GM21423 (cell line): ENCODE measurements at regions not wholly inside any gene's neighbourhood (a gene's known extent, or its start where the extent isn't known, plus 50 kb on each side); places are given as distances from the start of the nearest gene placed in this dataset.
"Not testable (repeated sequence)": the region's sequence is repeated elsewhere in the genome, so short reads cannot be mapped to it uniquely, and the experiment has no call there.

ENCODE experiments used
- ATAC-seq: cut with Tn5 transposase; IDR thresholded peaks from one replicate; pipeline ENCODE4 v1.9.1; 2021; ENCODE audit warnings: mild to moderate bottlenecking, moderate library complexity; ENCODE audit not compliant: unreplicated experiment

DNA sequence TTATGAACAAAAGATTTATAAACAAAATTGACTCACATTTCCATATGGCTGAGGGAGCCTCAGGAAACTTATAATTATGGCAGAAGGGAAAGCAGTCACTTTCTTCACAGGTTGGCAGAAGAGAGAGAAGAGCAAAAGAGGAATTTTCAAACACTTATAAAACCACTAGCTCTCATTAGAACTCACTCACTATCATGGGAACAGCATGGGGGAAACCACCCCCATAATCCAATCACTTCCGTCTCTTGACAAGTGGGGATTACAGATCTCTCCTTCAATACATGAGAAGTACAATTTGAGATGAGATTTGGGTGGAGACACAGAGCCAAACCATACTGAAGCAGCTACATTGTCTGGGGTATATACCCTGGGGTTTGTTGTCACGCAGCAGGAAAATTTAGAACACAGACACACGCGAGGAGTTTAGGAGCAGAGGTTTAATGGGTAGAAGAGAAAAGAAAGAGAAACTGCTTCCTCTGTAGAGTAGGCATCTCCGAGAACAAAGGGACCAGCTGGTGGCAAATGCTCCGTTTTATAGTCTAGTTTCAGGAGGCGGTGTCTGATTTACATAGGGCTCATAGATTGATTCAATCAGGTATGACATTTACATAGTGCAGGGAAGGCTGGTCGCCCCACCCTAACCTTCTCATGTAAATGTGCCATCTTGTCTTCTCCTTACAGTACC, 2277.7 kb upstream of the AGA start:
- ATAC-seq = no peak

DNA sequence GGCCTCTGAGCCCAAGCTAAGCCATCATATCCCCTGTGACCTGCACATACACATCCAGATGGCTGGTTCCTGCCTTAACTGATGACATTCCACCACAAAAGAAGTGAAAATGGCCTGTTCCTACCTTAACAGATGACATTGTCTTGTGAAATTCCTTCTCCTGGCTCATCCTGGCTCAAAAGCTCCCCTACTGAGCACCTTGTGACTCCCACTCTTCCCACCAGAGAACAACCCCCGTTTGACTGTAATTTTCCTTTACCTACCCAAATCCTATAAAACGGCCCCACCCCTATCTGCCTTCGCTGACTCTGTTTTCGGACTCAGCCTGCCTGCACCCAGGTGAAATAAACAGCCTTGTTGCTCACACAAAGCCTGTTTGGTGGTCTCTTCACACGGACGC, 2284.3 kb upstream of the AGA start:
- not testable (repeated sequence) for ATAC-seq

DNA sequence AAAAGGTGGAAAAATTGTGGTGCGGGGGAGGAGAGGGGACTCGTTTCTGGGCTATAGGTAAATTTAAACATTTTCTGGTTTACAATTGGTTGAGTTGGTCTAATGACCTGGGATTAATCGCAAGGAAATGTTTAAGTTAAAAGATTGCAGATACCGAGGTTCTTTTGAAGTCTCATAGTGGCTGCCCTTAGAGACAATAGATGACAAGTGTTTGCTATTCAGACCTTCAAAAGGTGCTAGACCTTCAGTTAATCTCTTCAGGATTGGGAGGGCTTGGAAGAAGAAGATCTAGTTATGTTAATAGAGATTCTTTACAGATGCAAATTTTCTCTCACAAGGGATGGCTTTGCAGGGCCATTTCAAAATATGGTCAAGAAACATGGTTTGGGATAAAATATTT, 2286.1 kb upstream of the AGA start:
- no peak for ATAC-seq

DNA sequence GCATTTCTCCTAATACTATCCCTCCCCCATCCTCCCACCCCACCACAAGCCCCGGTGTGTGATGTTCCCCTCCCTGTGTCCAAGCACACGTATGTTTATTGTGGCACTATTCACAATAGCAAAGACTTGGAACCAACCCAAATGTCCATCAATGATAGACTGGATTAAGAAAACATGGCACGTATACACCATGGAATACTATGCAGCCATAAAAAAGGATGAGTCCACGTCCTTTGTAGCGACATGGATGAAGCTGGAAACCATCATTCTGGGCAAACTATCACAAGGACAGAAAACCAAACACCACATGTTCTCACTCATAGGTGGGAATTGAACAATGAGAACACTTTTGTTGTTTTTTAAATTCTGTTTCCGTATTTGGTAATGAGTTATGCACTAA, 2294.6 kb upstream of the AGA start:
- not testable (repeated sequence) for ATAC-seq

DNA sequence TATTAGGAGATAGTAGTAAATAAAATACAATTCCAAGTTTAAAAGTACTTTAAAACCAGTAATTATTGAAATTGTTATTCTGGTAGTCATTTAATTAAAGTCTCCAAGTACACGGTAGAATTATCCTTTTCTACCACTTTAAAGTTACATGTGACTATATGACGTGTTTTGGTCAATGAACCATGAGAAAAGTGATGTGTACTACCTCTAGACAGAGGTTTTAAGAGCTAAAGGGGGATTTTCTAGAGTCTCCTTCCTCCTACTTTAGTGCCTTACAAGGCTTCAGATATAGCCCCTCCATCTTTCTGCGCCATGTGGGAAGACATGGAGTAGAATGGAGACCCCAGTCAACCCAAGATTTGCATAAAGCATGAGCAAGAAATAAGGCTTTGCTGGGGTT, 2296.6 kb upstream of the AGA start:
- no peak for ATAC-seq

DNA sequence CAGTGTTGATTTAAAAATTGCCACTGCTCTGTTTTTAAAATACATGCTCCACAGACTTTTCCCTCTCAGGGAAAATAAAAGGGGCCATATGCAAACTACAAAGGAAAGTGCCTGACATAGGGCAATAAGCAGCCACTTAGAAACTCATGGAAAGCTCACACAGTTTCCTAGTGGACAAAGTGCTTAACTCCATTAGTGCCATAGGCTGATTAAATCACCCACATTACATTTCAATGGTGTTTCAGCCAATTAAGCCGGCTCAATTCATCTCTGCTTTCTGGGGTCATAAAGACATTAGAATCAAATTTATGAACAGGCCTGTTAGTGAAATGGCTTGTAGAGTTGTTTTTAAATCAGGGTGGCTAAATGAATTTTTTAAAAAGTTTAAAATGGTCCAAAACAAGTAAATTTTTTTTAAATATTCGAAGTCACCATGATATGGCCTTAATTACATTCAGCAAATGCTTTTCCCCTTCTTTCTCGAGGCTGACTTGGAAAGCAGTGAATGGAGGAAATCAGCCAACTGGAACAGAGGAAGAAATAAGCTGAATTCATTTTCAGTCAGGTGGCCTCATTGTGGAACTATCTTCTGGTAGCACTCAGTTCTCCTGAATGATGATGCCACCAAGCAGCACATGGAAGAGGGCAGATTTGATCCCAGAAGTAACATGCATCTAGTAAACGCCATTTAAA, 2305.1 kb upstream of the AGA start:
- no peak for ATAC-seq

DNA sequence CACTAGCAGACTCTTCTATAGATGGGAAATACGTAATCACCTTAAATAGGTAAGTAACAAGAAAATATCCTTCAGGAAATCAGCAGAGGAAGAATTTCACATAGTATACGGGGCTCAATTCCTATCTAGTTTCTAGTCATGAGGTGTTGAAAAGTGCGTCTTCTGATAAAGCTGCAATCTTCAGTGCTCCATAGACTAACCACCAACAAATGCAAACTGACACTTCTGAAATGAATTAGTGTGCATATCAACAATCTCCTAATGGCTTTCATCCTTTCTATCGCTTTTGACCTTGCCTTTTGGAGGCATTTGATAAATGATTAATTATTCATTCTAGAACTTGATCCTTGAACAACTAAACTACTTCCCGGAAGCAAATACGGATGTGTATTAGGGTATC, 2306.6 kb upstream of the AGA start:
- no peak for ATAC-seq

DNA sequence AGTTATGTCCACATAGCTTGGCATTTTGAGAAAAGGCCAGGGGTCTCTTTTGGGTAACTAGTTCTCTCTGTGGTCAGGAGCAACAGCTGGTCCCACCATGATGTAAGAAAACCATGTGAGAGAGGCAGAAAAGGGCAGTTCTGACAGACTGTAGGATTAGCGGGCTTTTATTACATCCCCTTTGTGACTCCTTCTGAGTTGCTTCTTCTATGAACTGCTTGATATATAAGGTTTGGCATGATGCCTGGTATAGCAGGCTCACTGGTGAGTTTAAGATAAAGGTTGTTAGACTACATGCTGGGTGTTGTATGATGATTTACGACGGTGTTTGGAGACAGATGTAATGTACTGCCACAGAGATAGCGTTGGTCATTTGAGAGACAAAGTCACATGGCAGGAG, 2308.1 kb upstream of the AGA start:
- no peak for ATAC-seq

DNA sequence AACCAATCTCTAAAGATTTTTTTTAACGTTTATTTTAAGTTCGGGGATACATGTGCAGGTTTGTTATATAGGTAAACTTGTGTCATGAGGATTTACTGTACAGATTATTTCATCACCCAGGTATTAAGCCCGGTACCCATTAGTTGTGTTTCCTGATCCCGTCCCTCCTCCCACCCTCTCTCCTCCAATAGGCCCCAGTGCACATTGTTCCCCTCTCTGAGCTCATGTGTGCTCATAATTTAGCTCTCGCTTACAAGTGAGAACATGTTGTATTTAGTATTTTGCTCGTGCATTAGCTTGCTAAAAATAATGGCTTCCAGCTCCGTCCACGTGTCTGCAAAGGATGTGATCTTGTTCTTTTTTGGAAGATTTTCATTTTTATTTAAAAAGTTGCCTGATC, 2309.4 kb upstream of the AGA start:
- ATAC-seq = no peak

DNA sequence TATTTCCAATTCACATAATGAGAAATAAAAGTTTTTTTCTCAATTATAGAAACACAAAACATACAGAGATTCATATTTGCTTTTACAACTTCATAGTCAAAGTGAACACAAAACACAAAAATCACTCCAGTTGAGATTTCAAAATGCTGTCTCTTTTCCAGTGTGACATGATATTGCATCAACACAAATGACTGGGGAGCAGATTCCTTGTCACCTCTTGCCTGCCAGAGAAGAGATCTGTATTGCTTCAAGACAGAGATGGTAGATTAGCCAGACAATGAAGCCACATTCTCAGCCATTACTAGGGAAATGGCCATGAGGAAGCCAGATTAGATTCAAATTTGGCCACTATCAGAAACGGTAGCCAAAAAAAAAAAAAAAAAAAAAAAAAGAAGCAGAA, 2313.1 kb upstream of the AGA start:
- no peak for ATAC-seq

DNA sequence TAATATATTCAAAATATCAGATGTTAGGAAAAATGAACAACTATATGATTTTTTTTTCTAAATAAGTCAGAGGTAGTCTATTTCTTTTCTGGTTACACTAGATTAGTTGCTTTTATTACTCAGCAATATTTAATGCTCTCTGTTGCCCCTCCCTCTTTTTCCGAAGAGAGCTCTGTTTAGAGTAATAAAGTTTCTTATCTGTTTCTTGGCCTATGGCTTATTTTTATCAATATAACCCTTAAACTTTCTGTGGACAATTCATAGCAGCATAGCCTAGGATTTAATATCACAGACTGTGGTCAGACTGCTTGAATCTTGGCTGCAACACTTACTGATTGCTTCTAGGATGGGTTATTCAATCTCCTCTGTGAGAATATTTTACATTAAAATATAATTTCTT, 2315.4 kb upstream of the AGA start:
- ATAC-seq = no peak

DNA sequence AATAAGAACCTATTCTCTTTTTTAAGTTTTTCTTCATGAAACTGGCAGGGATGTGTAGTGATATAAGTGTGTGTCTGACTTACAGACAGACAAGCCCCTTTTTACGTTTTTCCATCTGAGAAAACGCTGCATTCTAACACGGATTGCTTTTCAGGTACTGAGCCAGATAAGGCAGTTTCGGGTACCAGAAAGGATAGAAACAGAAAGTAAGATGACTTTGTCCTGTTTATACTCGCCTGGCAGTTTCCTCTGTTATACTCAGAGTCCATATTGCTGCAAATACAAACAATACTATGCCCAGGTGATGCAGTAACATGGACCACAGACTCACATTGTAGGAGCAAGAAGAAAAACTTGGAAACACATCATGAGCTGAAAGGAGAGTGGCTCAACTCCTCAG, 2320.6 kb upstream of the AGA start:
- ATAC-seq = no peak

DNA sequence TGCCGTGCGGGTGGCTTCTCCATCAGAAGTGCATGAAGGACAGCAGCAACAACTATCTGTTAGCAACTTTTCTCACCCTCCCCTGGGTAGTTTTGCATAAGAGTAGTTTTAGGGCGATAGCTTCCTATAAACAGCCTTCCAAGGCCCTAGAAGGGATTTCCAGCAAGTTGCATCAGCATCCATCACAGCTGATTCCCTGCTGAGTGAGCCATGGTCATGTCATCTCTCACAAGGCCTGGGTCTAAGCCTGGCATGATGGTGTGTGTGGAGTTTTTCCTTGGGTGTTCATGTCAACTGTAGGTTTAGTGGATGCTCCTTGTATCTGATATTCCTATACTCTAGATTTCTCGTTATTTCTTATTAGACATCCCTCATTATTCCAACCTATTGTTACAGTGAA, 2324.7 kb upstream of the AGA start:
- ATAC-seq = no peak

DNA sequence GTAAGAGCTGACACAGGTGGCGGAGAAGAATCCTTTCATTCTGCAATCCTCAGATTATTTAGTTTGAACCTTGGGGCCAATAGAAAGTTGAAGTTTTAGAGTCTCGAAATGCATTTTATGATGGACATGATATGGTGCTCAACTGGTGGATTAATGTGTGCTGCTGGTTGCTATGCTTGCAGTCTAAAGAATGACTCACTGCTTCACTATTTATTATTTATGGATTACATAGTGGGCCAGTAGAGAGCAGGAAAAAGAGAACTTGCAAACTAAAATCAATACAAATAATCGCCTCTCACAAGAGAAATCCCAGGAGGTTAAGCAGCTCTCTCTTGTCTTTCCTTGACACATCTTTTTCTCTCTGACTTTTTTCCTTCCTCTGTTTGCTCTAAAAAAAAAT, 2326.8 kb upstream of the AGA start:
- no peak for ATAC-seq

DNA sequence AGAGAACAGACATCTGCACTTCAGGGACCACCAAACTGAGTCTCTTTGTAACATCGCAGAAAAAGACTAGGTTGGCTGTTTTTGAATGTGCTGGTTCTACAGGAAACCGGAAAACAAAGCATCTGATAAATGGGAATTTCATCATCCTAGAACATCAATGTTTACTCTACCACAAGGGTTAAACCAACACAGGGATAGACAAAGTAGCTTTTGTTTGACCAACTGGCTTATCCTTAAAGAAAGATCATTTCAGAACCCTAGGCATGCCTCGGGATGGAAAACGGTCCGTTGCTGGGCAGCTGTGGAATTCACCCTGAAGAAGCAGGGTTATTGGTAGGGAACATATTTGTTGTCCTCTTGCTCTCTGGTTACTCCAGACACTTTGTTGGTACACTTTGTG, 2355.5 kb upstream of the AGA start:
- ATAC-seq = no peak

DNA sequence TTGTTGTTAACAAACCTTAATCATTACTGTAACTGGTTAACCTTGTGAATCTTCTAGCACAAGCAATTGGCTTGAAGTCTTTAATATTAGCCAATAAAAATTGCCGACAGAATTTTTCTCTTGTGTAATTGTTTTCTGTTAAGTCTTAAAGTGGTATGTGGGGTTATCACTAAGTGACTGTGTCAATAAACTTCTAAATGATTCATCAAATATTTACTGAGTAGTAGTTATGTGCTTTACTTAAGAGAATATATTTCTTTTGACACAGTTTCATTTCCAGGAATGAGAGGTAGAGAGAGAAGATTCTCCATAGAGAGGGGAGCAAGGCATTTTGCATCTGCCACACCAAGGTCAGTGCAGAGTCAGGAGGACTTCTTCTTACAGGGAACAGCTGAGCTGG, 2361.6 kb upstream of the AGA start:
- no peak for ATAC-seq

DNA sequence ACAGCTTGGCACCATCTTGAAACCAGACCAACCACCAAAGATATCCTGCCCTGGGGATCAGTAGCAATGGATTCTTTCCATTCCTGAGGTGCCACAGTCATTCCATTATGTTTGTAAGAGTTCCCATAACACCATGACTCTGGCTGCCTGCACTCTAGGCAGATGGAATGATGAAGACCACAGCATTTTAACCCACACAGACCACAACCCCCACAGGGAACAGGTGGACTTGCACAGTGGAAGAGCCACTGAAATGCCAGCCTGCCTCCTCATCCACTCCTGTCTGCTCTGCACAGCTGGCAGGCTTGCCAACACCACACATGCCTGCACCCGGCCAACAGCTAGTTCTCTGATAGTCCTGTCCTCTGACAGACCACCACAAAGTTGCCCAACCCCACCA, 2362.2 kb upstream of the AGA start:
- ATAC-seq = no peak

DNA sequence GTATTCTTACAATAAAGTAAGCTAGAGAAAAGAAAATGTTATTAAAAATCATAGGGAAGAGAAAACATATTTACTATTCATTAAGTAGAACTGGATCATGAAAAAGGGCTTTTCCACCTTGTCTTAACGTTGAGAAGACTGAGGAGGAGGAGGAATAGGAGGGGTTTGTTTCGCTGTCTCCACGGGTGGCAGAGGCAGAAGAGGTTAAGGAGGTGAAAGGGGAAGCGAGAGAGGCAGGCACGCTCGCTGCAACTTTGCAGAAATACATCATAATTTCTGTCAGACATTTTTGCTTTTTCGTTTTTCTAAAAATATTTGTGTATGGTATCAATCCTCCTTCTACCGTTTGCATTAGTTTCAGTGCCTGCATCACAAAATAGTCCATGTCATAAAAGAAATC, 2375.1 kb upstream of the AGA start:
- no peak for ATAC-seq

DNA sequence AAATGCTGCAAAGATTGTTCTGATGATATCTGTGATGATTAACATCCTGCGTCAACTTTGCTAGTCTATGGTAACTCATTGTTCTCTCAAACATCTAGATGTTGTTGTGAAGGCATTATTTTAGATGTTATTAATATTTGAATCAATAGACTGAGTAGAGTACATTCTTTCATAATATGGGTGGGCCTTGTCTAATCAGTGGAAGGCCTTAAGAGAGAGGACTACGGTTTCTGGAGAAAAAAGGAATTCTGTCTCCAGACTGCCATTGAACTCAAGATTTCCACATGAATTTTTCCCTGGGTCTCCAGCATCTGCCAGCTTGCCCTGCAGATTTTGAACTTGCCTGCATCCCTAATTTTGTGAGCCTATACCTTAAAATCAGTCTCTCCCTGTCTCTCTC, 2381.1 kb upstream of the AGA start:
- ATAC-seq = no peak

DNA sequence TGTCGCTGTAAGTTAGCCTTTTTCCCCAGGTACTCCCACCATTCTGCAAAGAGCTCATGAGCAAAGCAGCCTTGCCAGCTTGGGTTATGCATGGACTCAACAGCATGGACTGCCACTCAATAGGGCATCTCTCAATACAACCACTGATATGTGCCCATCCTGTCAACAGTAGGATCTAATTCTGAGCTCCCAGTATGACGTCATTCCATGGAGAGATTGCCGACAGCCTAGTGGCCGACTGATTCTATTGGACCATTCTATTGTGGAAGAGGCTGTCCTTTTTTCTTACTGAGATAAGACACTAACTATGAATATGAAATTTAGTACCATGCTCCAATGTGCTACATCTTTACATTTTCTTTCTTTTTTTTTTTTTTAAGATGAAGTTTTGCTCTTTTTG, 2389.0 kb upstream of the AGA start:
- no peak for ATAC-seq

DNA sequence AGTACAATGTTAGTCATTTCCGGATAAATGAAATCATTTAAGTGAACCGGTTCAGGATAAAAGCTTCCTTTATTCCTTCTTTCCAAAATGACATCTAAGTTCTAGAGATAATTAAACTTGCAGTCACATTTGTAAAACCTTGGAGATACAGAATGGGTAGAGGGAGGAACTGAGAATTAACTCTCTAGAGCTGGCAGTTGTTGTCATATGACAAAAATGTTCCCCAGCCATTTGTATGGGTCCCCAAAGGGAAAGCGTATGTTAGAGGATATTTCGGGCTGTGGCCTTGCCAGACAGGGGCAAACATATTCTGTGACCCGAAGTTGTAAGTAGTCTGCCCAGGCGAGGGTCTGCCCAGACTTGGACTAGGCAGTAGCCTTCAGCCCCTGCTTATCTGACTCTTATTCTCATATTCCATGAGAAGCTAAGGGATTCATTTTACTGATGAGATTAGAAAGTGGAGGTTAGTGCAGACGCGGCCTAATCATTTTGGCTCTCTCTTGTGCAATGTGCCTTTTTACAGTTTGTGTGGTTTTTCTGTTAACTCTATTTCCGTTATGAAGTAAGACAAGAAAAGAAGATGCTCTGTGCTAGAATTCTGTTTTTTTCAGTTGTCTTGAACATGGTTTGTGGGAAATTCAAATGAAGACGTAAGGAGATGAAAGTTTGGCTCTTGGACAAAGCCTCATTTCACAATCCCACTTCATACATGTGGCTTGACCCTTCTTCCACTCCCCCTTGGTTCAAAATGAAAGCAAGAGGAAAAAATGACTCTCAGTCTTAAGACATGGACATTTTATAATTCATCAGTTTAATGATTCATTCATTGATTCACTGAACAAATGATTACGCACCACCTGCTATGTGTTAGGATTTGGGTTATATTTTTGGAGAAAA, 2394.2 kb upstream of the AGA start:
- no peak for ATAC-seq

DNA sequence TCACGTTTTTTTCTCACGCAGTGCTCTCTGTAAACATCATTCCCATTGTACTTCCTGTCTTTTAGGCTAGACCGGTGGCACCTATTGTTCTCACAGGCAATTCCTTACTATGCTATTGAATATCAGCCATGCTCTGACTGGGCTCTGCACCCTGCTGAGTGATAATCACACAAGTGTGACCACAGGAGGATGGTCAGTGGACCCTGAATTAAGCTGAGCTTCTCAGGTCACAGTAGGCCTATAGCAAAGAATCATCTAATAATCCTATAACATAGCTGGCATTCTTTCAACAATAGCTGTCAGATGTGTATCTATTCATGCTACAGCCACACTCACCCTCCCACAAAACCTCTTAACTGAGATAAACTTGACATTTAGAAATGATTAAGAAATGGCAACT, 2399.8 kb upstream of the TENM3 start:
- ATAC-seq = no peak
